BE2C (cell line): ENCODE measurements at regions not wholly inside any gene's neighbourhood (a gene's known extent, or its start where the extent isn't known, plus 50 kb on each side); places are given as distances from the start of the nearest gene placed in this dataset.
"Not testable (repeated sequence)": the region's sequence is repeated elsewhere in the genome, so short reads cannot be mapped to it uniquely, and the experiment has no call there.

Experiments used
- DNase-seq: peaks from one replicate; pipeline ENCODE4 v3.0.0-alpha.2; 2020
- H3K27me3 ChIP-seq: fragments of 250-450 bp; sonication (Bioruptor Pico); 2 replicates; pipeline ENCODE4 v1.5.1; 2020; ENCODE audit warnings: mild to moderate bottlenecking
- H3K36me3 ChIP-seq: fragments of 250-450 bp; sonication (Bioruptor Pico); 2 replicates; pipeline ENCODE4 v1.5.1; 2020; ENCODE audit warnings: mild to moderate bottlenecking
- H3K4me1 ChIP-seq: fragments of 250-450 bp; sonication (Bioruptor Pico); 2 replicates; pipeline ENCODE4 v1.5.1; 2020
- H3K4me3 ChIP-seq: 2 replicates; pipeline ENCODE4 v1.5.1; 2011; ENCODE audit warnings: low read depth, low read length
- H3K9me3 ChIP-seq: fragments of 250-450 bp; sonication (Bioruptor Pico); 2 replicates; pipeline ENCODE4 v1.5.1; 2020
- CTCF ChIP-seq: IDR thresholded peaks from 2 replicates; pipeline ENCODE4 v1.5.1; 2012; ENCODE audit warnings: mild to moderate bottlenecking, low read depth, low read length

GRCh38 chr14:106764968-106765369 lies 1238.6 kb downstream of the TMEM121 start:
- not testable (repeated sequence) for H3K36me3 ChIP-seq, DNase-seq, H3K4me1 ChIP-seq, H3K27me3 ChIP-seq, H3K9me3 ChIP-seq, H3K4me3 ChIP-seq
- TF ChIP-seq CTCF: peak; percentile 58

GRCh38 chr14:106766145-106766544 lies 1239.8 kb downstream of the TMEM121 start:
- TF ChIP-seq CTCF: no peak
- no peak overlapping the region for H3K4me3 ChIP-seq
- H3K4me1 ChIP-seq: no peaks in the 10 kb centered on the region

GRCh38 chr14:106766551-106767277 lies 1240.3 kb downstream of the TMEM121 start:
- not testable (repeated sequence) for H3K4me3 ChIP-seq, H3K4me1 ChIP-seq, H3K9me3 ChIP-seq, H3K27me3 ChIP-seq, H3K36me3 ChIP-seq
- peak; percentile 22 for DNase-seq
- peak; percentile 12; the same call in 1 of the 2 replicates for TF ChIP-seq CTCF

More at GRCh38 chr14:106766145-106766544, 1239.8 kb downstream of the TMEM121 start:
- H3K27me3 ChIP-seq: no peaks in the 10 kb centered on the region
- H3K36me3 ChIP-seq: no peaks in the 10 kb centered on the region
- DNase-seq: no peak
- no peaks in the 10 kb centered on the region for H3K9me3 ChIP-seq

- DNase-seq, H3K4me3 ChIP-seq, H3K9me3 ChIP-seq, H3K27me3 ChIP-seq, H3K36me3 ChIP-seq, H3K4me1 ChIP-seq: not testable (repeated sequence)
These were observed 1241.8 kb downstream of the TMEM121 start for GRCh38 chr14:106768230-106768629.

- H3K9me3 ChIP-seq, H3K4me3 ChIP-seq, H3K27me3 ChIP-seq, H3K4me1 ChIP-seq, H3K36me3 ChIP-seq, DNase-seq: not testable (repeated sequence)
These were observed 1242.8 kb downstream of the TMEM121 start for GRCh38 chr14:106768972-106769700.

GRCh38 chr14:106770158-106770672 lies 1243.8 kb downstream of the TMEM121 start:
- not testable (repeated sequence) for H3K27me3 ChIP-seq, DNase-seq, H3K9me3 ChIP-seq, H3K4me3 ChIP-seq, H3K4me1 ChIP-seq, H3K36me3 ChIP-seq

GRCh38 chr14:106774889-106775480 lies 1248.6 kb downstream of the TMEM121 start:
- not testable (repeated sequence) for H3K4me1 ChIP-seq, H3K4me3 ChIP-seq, H3K27me3 ChIP-seq, H3K9me3 ChIP-seq, H3K36me3 ChIP-seq
- DNase-seq: peak; percentile 67
- peak; percentile 59 for TF ChIP-seq CTCF
